Left ventricle myocardium inferior (tissue), 1 donor: ENCODE measurements at regions not wholly inside any gene's neighbourhood (a gene's known extent, or its start where the extent isn't known, plus 50 kb on each side); places are given as distances from the start of the nearest gene placed in this dataset.

Source experiments
- DNase-seq: peaks from one replicate; pipeline ENCODE4 v3.0.0-alpha.2; 2020
- H3K27ac ChIP-seq: fragments of 200-600 bp; replicated peaks from 2 replicates; pipeline ENCODE4 v1.8.0; 2021
- H3K27me3 ChIP-seq: fragments of 200-600 bp; 2 replicates; pipeline ENCODE4 v1.8.0; 2021; ENCODE audit warnings: low read depth
- H3K36me3 ChIP-seq: fragments of 200-600 bp; 2 replicates; pipeline ENCODE4 v1.8.0; 2021
- H3K4me1 ChIP-seq: fragments of 200-600 bp; 2 replicates; pipeline ENCODE4 v1.8.0; 2021
- H3K4me3 ChIP-seq: fragments of 200-600 bp; 2 replicates; pipeline ENCODE4 v1.8.0; 2021; ENCODE audit warnings: mild to moderate bottlenecking, moderate library complexity
- H3K9me3 ChIP-seq: fragments of 200-600 bp; replicated peaks from 2 replicates; pipeline ENCODE4 v1.8.0; 2021
- CTCF ChIP-seq: fragments of 200-600 bp; IDR thresholded peaks from 2 replicates; pipeline ENCODE4 v1.8.0; 2021; ENCODE audit warnings: antibody characterized with exemption, mild to moderate bottlenecking, borderline replicate concordance
- intact Hi-C: fragments of 100-400 bp; cut with micrococcal nuclease; formaldehyde crosslinking; loops from one replicate; pipeline ENCODE4 v1.11.0; 2022
- donor health status: DM: no; HTN: yes; CAD: no; lungs with severe emphysema.

GRCh38 chr4:30600246-30601017, 119.7 kb upstream of the PCDH7 start:
- DNase-seq, result no peak
- Histone ChIP-seq H3K4me1 (no peaks in the 10 kb centered on the region), H3K4me3 (no peak overlapping the region), H3K27me3 (no peaks in the 10 kb centered on the region), H3K9me3 (peaks cover 15% of the 10 kb centered on the region), H3K36me3 (no peaks in the 10 kb centered on the region), H3K27ac (no peak overlapping the region)
- no peak for TF ChIP-seq CTCF
- intact Hi-C loops, result no loop called here

GRCh38 chr4:30601070-30601865, 118.9 kb upstream of the PCDH7 start:
- no peak for TF ChIP-seq CTCF
- Histone ChIP-seq H3K36me3 (no peaks in the 10 kb centered on the region), H3K9me3 (peaks cover 18% of the 10 kb centered on the region), H3K27me3 (no peaks in the 10 kb centered on the region), H3K4me1 (no peaks in the 10 kb centered on the region), H3K4me3 (no peak overlapping the region), H3K27ac (no peak overlapping the region)
- intact Hi-C loops, result no loop called here
- no peak for DNase-seq

GRCh38 chr4:30605616-30606190, 114.5 kb upstream of the PCDH7 start:
- Histone ChIP-seq H3K9me3 (peaks cover 20% of the 10 kb centered on the region), H3K4me3 (no peak overlapping the region), H3K27me3 (no peaks in the 10 kb centered on the region), H3K4me1 (no peaks in the 10 kb centered on the region), H3K36me3 (no peaks in the 10 kb centered on the region), H3K27ac (no peak overlapping the region)
- no peak for TF ChIP-seq CTCF
- no peak for DNase-seq
- intact Hi-C loops, result no loop called here

GRCh38 chr4:30610361-30610760, 109.8 kb upstream of the PCDH7 start:
- Histone ChIP-seq H3K36me3 (no peaks in the 10 kb centered on the region), H3K27ac (no peak overlapping the region), H3K27me3 (no peaks in the 10 kb centered on the region), H3K4me3 (no peak overlapping the region), H3K9me3 (peaks cover 6% of the 10 kb centered on the region), H3K4me1 (no peaks in the 10 kb centered on the region)
- no peak for TF ChIP-seq CTCF
- intact Hi-C loops, result no loop called here
- DNase-seq, result no peak

GRCh38 chr4:30614771-30615170, 105.4 kb upstream of the PCDH7 start:
- Histone ChIP-seq H3K27me3 (no peaks in the 10 kb centered on the region), H3K4me3 (no peak overlapping the region), H3K4me1 (no peaks in the 10 kb centered on the region), H3K9me3 (no peaks in the 10 kb centered on the region), H3K36me3 (no peaks in the 10 kb centered on the region), H3K27ac (no peak overlapping the region)
- no peak for DNase-seq
- intact Hi-C loops, result no loop called here
- TF ChIP-seq CTCF, result no peak
